ENCODE measurements at regions not wholly inside any gene's neighbourhood (a gene's known extent, or its start where the extent isn't known, plus 50 kb on each side); places are given as distances from the start of the nearest gene placed in this dataset.
"Not testable (repeated sequence)": the region's sequence is repeated elsewhere in the genome, so short reads cannot be mapped to it uniquely, and the experiment has no call there.

DNA sequence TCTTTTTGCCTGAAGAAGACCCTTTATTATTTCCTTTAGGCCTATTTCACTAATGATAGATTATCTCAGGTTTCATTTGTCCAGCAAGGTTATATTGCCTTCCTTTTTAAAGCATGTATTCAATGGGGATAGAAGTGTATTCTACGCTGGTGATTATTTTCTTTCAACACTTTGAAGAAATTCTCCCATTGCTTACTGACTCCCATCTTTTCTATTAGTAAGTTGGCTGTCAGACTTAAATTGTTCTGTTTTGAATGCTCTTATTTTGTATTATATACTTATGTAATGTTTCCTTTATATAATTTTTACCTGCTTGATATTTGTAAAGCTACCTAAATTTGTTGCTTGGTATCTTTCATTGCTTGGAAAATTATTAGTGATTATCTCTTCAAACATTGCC is 445.1 kb upstream of the RASGRP1 start:
- H4K8ac ChIP-seq (ENCODE audit: low read depth, low read length), result no peak overlapping the region
- H3K23ac ChIP-seq (ENCODE audit: low read depth, low read length, poor library complexity), result no peak overlapping the region
- H2BK12ac ChIP-seq (ENCODE audit: low read length), result no peak overlapping the region
- no peaks in the 10 kb centered on the region for H3K79me1 ChIP-seq (ENCODE audit: low read depth, low read length)
- no peak overlapping the region for H2BK15ac ChIP-seq (ENCODE audit: low read length)
- peaks cover 2 to 4% of the 10 kb centered on the region in 2 donors for H3K9me3 ChIP-seq (replicated peaks in 1 of 2; ENCODE audit: control insufficient read depth in 2 of 2, insufficient read depth in 1 of 2, low read depth in 1 of 2, low read length in 2 of 2)
- no peak overlapping the region for H2AFZ ChIP-seq (ENCODE audit: low read length)
- no peak overlapping the region for H2BK5ac ChIP-seq (ENCODE audit: low read length)
- H2AK5ac ChIP-seq (ENCODE audit: low read depth, low read length), result no peak overlapping the region
- H2BK120ac ChIP-seq (ENCODE audit: low read depth, low read length), result no peak overlapping the region
- no peak overlapping the region for H3K18ac ChIP-seq (ENCODE audit: low read length)
- no peak overlapping the region for H3K27ac ChIP-seq (replicated peaks; ENCODE audit: low read length)
- no peak overlapping the region for H3K4me2 ChIP-seq (ENCODE audit: insufficient read depth, low read length, poor library complexity, severe bottlenecking)
- H3K9ac ChIP-seq (ENCODE audit: low read depth, low read length, poor library complexity), result no peak overlapping the region
- no peak overlapping the region for H3K14ac ChIP-seq (ENCODE audit: low read length)
- no peak overlapping the region for H3K4me3 ChIP-seq (ENCODE audit: low read length in 2 of 2)
- H3K4ac ChIP-seq (ENCODE audit: low read length), result no peak overlapping the region
- H4K91ac ChIP-seq (ENCODE audit: low read depth, low read length, poor library complexity), result no peak overlapping the region
- no peaks in the 10 kb centered on the region for H3K4me1 ChIP-seq (ENCODE audit: control insufficient read depth in 2 of 2, insufficient read depth in 1 of 2, low read depth in 1 of 2, low read length in 2 of 2)
- WGBS, 2 donors (ENCODE audit: extremely low coverage in 2 of 2, insufficient read length in 2 of 2, insufficient replicate concordance in 1 of 2), result no CpG with 5 or more reads among the region's 1 CpG
- H3K27me3 ChIP-seq (ENCODE audit: control insufficient read depth in 3 of 3, insufficient read depth in 3 of 3, low read depth in 1 of 3, low read length in 3 of 3), result no peaks in the 10 kb centered on the region
- no peaks in the 10 kb centered on the region for H3K36me3 ChIP-seq (replicated peaks in 1 of 2; ENCODE audit: control insufficient read depth in 2 of 2, insufficient read depth in 2 of 2, low read length in 2 of 2)
- DNase-seq (ENCODE audit: low spot score), result no peak

DNA sequence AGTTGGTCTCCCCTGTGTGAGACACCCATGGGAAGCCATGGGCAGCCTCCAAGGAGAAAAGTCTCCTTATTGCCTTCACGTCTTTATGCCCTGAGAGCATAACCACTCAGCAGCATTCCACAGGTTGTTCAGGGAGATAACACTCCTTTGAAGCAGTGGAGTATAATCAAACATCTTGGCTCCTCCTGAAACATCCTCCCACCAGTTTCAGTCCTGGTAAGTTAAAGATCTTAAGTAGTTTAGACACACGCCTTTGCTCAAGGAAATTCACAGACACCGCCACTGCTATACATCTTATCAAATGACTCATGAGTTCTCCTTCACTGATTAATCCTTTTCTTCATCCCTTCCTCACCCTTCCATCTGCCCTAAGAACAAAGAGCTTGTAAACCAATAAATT is 446.5 kb upstream of the RASGRP1 start:
- H2AK5ac ChIP-seq (ENCODE audit: low read depth, low read length); H3K23ac ChIP-seq (ENCODE audit: low read depth, low read length, poor library complexity); H3K4ac ChIP-seq (ENCODE audit: low read length); H4K8ac ChIP-seq (ENCODE audit: low read depth, low read length); H2BK15ac ChIP-seq (ENCODE audit: low read length); H3K36me3 ChIP-seq (replicated peaks in 1 of 2; ENCODE audit: control insufficient read depth in 2 of 2, insufficient read depth in 2 of 2, low read length in 2 of 2); H3K14ac ChIP-seq (ENCODE audit: low read length); DNase-seq (ENCODE audit: low spot score); H2BK12ac ChIP-seq (ENCODE audit: low read length); H4K91ac ChIP-seq (ENCODE audit: low read depth, low read length, poor library complexity); H2BK120ac ChIP-seq (ENCODE audit: low read depth, low read length); H3K9ac ChIP-seq (ENCODE audit: low read depth, low read length, poor library complexity); H3K18ac ChIP-seq (ENCODE audit: low read length); H3K4me3 ChIP-seq (ENCODE audit: low read length in 2 of 2); H2BK5ac ChIP-seq (ENCODE audit: low read length); H3K79me1 ChIP-seq (ENCODE audit: low read depth, low read length); H3K27ac ChIP-seq (replicated peaks; ENCODE audit: low read length); H3K9me3 ChIP-seq (replicated peaks in 1 of 2; ENCODE audit: control insufficient read depth in 2 of 2, insufficient read depth in 1 of 2, low read depth in 1 of 2, low read length in 2 of 2); H3K4me2 ChIP-seq (ENCODE audit: insufficient read depth, low read length, poor library complexity, severe bottlenecking); H2AFZ ChIP-seq (ENCODE audit: low read length); H3K4me1 ChIP-seq (ENCODE audit: control insufficient read depth in 2 of 2, insufficient read depth in 1 of 2, low read depth in 1 of 2, low read length in 2 of 2); H3K27me3 ChIP-seq (ENCODE audit: control insufficient read depth in 3 of 3, insufficient read depth in 3 of 3, low read depth in 1 of 3, low read length in 3 of 3): not testable (repeated sequence)
- no CpG with 5 or more reads among the region's 3 CpGs for WGBS, 2 donors (ENCODE audit: extremely low coverage in 2 of 2, insufficient read length in 2 of 2, insufficient replicate concordance in 1 of 2)

DNA sequence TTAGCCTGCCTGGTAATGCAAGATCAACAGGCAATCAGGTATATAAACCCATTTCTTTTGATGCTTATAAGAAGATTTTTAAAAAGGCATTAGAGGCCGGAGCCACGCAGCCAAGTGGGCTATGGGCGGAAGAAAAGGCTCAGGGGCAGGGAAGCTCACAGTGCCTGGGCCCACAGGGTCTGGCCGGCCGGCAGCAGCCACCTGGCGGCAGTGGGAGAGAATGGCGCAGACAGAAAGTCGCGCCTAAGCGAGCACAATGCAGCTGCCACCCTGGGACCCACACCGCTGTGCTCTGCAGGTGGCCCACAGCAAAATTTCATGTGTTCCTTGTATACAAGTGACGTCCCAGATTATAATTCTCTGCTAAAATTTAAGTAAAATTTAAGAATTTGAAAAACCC is 448.6 kb upstream of the RASGRP1 start:
- Histone ChIP-seq H2BK12ac (ENCODE audit: low read length) (no peak overlapping the region), H3K4ac (ENCODE audit: low read length) (no peak overlapping the region), H2BK15ac (ENCODE audit: low read length) (no peak overlapping the region), H2BK120ac (ENCODE audit: low read depth, low read length) (no peak overlapping the region), H3K27ac (replicated peaks; ENCODE audit: low read length) (no peak overlapping the region), H3K79me1 (ENCODE audit: low read depth, low read length) (no peaks in the 10 kb centered on the region), H2BK5ac (ENCODE audit: low read length) (no peak overlapping the region), H3K9ac (ENCODE audit: low read depth, low read length, poor library complexity) (no peak overlapping the region), H4K91ac (ENCODE audit: low read depth, low read length, poor library complexity) (no peak overlapping the region), H3K4me3 (ENCODE audit: low read length in 2 of 2) (peak overlapping the region in 1 of 2 donors; percentile 64), H3K9me3 (replicated peaks in 1 of 2; ENCODE audit: control insufficient read depth in 2 of 2, insufficient read depth in 1 of 2, low read depth in 1 of 2, low read length in 2 of 2) (peaks cover 2 to 4% of the 10 kb centered on the region in 2 donors), H3K4me1 (ENCODE audit: control insufficient read depth in 2 of 2, insufficient read depth in 1 of 2, low read depth in 1 of 2, low read length in 2 of 2) (peaks cover 0 to 3% of the 10 kb centered on the region in 2 donors), H2AFZ (ENCODE audit: low read length) (no peak overlapping the region), H2AK5ac (ENCODE audit: low read depth, low read length) (no peak overlapping the region), H4K8ac (ENCODE audit: low read depth, low read length) (no peak overlapping the region), H3K14ac (ENCODE audit: low read length) (no peak overlapping the region), H3K4me2 (ENCODE audit: insufficient read depth, low read length, poor library complexity, severe bottlenecking) (no peak overlapping the region), H3K23ac (ENCODE audit: low read depth, low read length, poor library complexity) (no peak overlapping the region), H3K27me3 (ENCODE audit: control insufficient read depth in 3 of 3, insufficient read depth in 3 of 3, low read depth in 1 of 3, low read length in 3 of 3) (peaks cover 0 to 3% (median 0%) of the 10 kb centered on the region in 3 experiments), H3K36me3 (replicated peaks in 1 of 2; ENCODE audit: control insufficient read depth in 2 of 2, insufficient read depth in 2 of 2, low read length in 2 of 2) (no peaks in the 10 kb centered on the region), H3K18ac (ENCODE audit: low read length) (no peak overlapping the region)
- no CpG with 5 or more reads among the region's 12 CpGs for WGBS, 2 donors (ENCODE audit: extremely low coverage in 2 of 2, insufficient read length in 2 of 2, insufficient replicate concordance in 1 of 2)
- DNase-seq (ENCODE audit: low spot score), result no peak

DNA sequence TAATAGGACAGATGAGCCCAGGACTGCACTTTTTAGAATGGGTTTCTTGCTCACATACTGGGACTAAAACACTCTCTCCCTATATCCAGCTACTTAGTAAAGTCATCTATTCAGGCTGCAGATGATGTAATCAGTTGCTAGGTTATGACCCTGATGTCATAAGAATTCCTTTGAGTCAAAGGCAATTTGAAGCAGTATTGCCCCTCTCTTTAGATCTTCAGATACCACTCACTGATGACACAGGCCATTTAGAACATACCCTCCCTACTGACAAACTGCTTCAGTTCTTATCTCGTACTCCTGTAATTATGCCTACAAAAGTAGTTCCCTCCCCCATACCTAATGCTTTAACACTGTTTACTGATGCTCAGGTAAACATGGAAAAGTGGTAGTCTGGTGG is 450.1 kb upstream of the RASGRP1 start:
- Histone ChIP-seq H2BK12ac (ENCODE audit: low read length) (no peak overlapping the region), H3K9me3 (replicated peaks in 1 of 2; ENCODE audit: control insufficient read depth in 2 of 2, insufficient read depth in 1 of 2, low read depth in 1 of 2, low read length in 2 of 2) (peaks cover 0 to 2% of the 10 kb centered on the region in 2 donors), H3K23ac (ENCODE audit: low read depth, low read length, poor library complexity) (no peak overlapping the region), H3K4me1 (ENCODE audit: control insufficient read depth in 2 of 2, insufficient read depth in 1 of 2, low read depth in 1 of 2, low read length in 2 of 2) (peaks cover 0 to 3% of the 10 kb centered on the region in 2 donors), H3K14ac (ENCODE audit: low read length) (no peak overlapping the region), H2AFZ (ENCODE audit: low read length) (no peak overlapping the region), H2BK15ac (ENCODE audit: low read length) (no peak overlapping the region), H3K9ac (ENCODE audit: low read depth, low read length, poor library complexity) (no peak overlapping the region), H3K4me3 (ENCODE audit: low read length in 2 of 2) (no peak overlapping the region), H3K36me3 (replicated peaks in 1 of 2; ENCODE audit: control insufficient read depth in 2 of 2, insufficient read depth in 2 of 2, low read length in 2 of 2) (no peaks in the 10 kb centered on the region), H2BK120ac (ENCODE audit: low read depth, low read length) (no peak overlapping the region), H3K27ac (replicated peaks; ENCODE audit: low read length) (no peak overlapping the region), H4K91ac (ENCODE audit: low read depth, low read length, poor library complexity) (no peak overlapping the region), H3K4me2 (ENCODE audit: insufficient read depth, low read length, poor library complexity, severe bottlenecking) (no peak overlapping the region), H2AK5ac (ENCODE audit: low read depth, low read length) (no peak overlapping the region), H3K4ac (ENCODE audit: low read length) (no peak overlapping the region), H3K27me3 (ENCODE audit: control insufficient read depth in 3 of 3, insufficient read depth in 3 of 3, low read depth in 1 of 3, low read length in 3 of 3) (peaks cover 0 to 6% (median 0%) of the 10 kb centered on the region in 3 experiments), H3K18ac (ENCODE audit: low read length) (no peak overlapping the region), H2BK5ac (ENCODE audit: low read length) (no peak overlapping the region), H4K8ac (ENCODE audit: low read depth, low read length) (no peak overlapping the region), H3K79me1 (ENCODE audit: low read depth, low read length) (no peaks in the 10 kb centered on the region)
- no CpG with 5 or more reads among the region's 1 CpG for WGBS, 2 donors (ENCODE audit: extremely low coverage in 2 of 2, insufficient read length in 2 of 2, insufficient replicate concordance in 1 of 2)
- DNase-seq (ENCODE audit: low spot score), result no peak

Data from neuronal stem cell (in vitro differentiated cells).